ENCODE measurements at regions not wholly inside any gene's neighbourhood (a gene's known extent, or its start where the extent isn't known, plus 50 kb on each side); places are given as distances from the start of the nearest gene placed in this dataset.

DNA sequence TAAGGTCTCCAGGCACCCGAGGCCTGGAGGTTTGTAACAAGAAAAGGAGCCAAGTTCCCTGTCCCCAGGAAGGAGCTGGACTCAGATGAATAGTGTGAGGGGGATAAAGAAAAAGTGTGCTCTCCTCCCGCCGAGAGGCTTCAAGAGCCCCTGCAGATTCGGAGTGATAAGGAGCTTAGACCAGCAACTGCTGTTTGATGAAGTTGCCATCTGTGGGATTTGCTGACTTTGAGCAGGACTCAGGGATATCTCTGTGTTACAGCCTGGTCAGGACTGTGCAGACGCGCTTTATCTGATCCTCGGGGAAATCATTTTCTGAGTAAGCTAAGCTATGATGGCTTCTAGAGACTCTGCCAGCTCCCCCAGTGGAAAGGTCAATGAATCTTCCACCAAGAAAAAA, 1017.0 kb downstream of the TBC1D22A start:
- TF ChIP-seq, protein P1, sequence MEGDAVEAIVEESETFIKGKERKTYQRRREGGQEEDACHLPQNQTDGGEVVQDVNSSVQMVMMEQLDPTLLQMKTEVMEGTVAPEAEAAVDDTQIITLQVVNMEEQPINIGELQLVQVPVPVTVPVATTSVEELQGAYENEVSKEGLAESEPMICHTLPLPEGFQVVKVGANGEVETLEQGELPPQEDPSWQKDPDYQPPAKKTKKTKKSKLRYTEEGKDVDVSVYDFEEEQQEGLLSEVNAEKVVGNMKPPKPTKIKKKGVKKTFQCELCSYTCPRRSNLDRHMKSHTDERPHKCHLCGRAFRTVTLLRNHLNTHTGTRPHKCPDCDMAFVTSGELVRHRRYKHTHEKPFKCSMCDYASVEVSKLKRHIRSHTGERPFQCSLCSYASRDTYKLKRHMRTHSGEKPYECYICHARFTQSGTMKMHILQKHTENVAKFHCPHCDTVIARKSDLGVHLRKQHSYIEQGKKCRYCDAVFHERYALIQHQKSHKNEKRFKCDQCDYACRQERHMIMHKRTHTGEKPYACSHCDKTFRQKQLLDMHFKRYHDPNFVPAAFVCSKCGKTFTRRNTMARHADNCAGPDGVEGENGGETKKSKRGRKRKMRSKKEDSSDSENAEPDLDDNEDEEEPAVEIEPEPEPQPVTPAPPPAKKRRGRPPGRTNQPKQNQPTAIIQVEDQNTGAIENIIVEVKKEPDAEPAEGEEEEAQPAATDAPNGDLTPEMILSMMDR (IDR thresholded peaks at IDR 0.05; ENCODE audit: low read length): no peak
- TF ChIP-seq EZH2phosphoT487 (IDR thresholded peaks at IDR 0.05; ENCODE audit: low read length): no peak

Measured in MM.1S (cell line).